ENCODE measurements at regions not wholly inside any gene's neighbourhood (a gene's known extent, or its start where the extent isn't known, plus 50 kb on each side); places are given as distances from the start of the nearest gene placed in this dataset.

- Histone ChIP-seq H3K4me1 (ENCODE audit: control insufficient read depth, insufficient read depth, low read length) (no peaks in the 10 kb centered on the region), H3K4me3 (ENCODE audit: low read length) (no peak overlapping the region), H3K9me3 (ENCODE audit: control insufficient read depth, low read length) (no peaks in the 10 kb centered on the region), H3K36me3 (ENCODE audit: control insufficient read depth, insufficient read depth, low read length) (no peaks in the 10 kb centered on the region), H3K9ac (ENCODE audit: extremely low read depth, low read length, poor library complexity, severe bottlenecking) (no peak overlapping the region), H3K27me3 (ENCODE audit: control insufficient read depth, insufficient read depth, low read length, poor library complexity, severe bottlenecking) (no peaks in the 10 kb centered on the region), H3K27ac (ENCODE audit: low read depth, low read length) (no peak overlapping the region)
- Mint-ChIP-seq H3K4me3 (no peak overlapping the region), H3K9me3 (no peaks in the 10 kb centered on the region), H3K4me1 (peaks cover 12% of the 10 kb centered on the region), H3K27ac (no peak overlapping the region), H3K27me3 (ENCODE audit: insufficient read depth) (peaks cover 7% of the 10 kb centered on the region), H3K36me3 (ENCODE audit: low read depth) (no peaks in the 10 kb centered on the region)
- no peak for TF ChIP-seq CTCF (conservative IDR thresholded peaks at IDR 0.05)
- WGBS, 2 experiments (ENCODE audit: insufficient coverage in 1 of 2, insufficient read length in 1 of 2), result 90 to 96% methylated on average over 4 of the region's 4 CpGs
- no peak for DNase-seq
Observed at GRCh38 chr15:85314633-85315032, 65.8 kb upstream of the AKAP13 start.

- 86 to 90% methylated on average over 5 to 8 of the region's 8 CpGs for WGBS, 2 experiments (ENCODE audit: insufficient coverage in 1 of 2, insufficient read length in 1 of 2)
- H3K36me3 Mint-ChIP-seq (ENCODE audit: low read depth), result no peaks in the 10 kb centered on the region
- no peak overlapping the region for H3K27ac ChIP-seq (ENCODE audit: low read depth, low read length)
Observed at GRCh38 chr15:85316244-85316934, 64.0 kb upstream of the AKAP13 start.

GRCh38 chr15:85318048-85318731 is 62.2 kb upstream of the AKAP13 start:
- DNase-seq, result no peak
- Mint-ChIP-seq H3K4me3 (no peak overlapping the region), H3K36me3 (ENCODE audit: low read depth) (no peaks in the 10 kb centered on the region), H3K27ac (no peak overlapping the region), H3K27me3 (ENCODE audit: insufficient read depth) (no peaks in the 10 kb centered on the region), H3K9me3 (peaks cover 17% of the 10 kb centered on the region), H3K4me1 (peaks cover 3% of the 10 kb centered on the region)
- no peaks in the 10 kb centered on the region for H3K4me1 ChIP-seq (ENCODE audit: control insufficient read depth, insufficient read depth, low read length)
- no peaks in the 10 kb centered on the region for H3K27me3 ChIP-seq (ENCODE audit: control insufficient read depth, insufficient read depth, low read length, poor library complexity, severe bottlenecking)
- H3K36me3 ChIP-seq (ENCODE audit: control insufficient read depth, insufficient read depth, low read length), result no peaks in the 10 kb centered on the region
- peak; percentile 56 for TF ChIP-seq CTCF (conservative IDR thresholded peaks at IDR 0.05)
- H3K4me3 ChIP-seq (ENCODE audit: low read length), result no peak overlapping the region
- no peak overlapping the region for H3K27ac ChIP-seq (ENCODE audit: low read depth, low read length)
- WGBS, 2 experiments (ENCODE audit: insufficient coverage in 1 of 2, insufficient read length in 1 of 2), result no CpG with 5 or more reads among the region's 2 CpGs
- no peak overlapping the region for H3K9ac ChIP-seq (ENCODE audit: extremely low read depth, low read length, poor library complexity, severe bottlenecking)
- peaks cover 13% of the 10 kb centered on the region for H3K9me3 ChIP-seq (ENCODE audit: control insufficient read depth, low read length)

More at GRCh38 chr15:85316244-85316934, 64.0 kb upstream of the AKAP13 start:
- no peak overlapping the region for H3K4me3 Mint-ChIP-seq
- no peaks in the 10 kb centered on the region for H3K27me3 Mint-ChIP-seq (ENCODE audit: insufficient read depth)
- DNase-seq, result no peak
- Histone ChIP-seq H3K9ac (ENCODE audit: extremely low read depth, low read length, poor library complexity, severe bottlenecking) (no peak overlapping the region), H3K4me3 (ENCODE audit: low read length) (no peak overlapping the region), H3K27me3 (ENCODE audit: control insufficient read depth, insufficient read depth, low read length, poor library complexity, severe bottlenecking) (no peaks in the 10 kb centered on the region), H3K4me1 (ENCODE audit: control insufficient read depth, insufficient read depth, low read length) (no peaks in the 10 kb centered on the region), H3K9me3 (ENCODE audit: control insufficient read depth, low read length) (peaks cover 5% of the 10 kb centered on the region), H3K36me3 (ENCODE audit: control insufficient read depth, insufficient read depth, low read length) (no peaks in the 10 kb centered on the region)
- no peak for TF ChIP-seq CTCF (conservative IDR thresholded peaks at IDR 0.05)
- H3K27ac Mint-ChIP-seq, result no peak overlapping the region
- H3K4me1 Mint-ChIP-seq, result peaks cover 12% of the 10 kb centered on the region
- H3K9me3 Mint-ChIP-seq, result peaks cover 7% of the 10 kb centered on the region

All from endodermal cell (in vitro differentiated cells).